Neural cell (in vitro differentiated cells): ENCODE measurements at regions not wholly inside any gene's neighbourhood (a gene's known extent, or its start where the extent isn't known, plus 50 kb on each side); places are given as distances from the start of the nearest gene placed in this dataset.

Experiments used
- H2AFZ ChIP-seq: fragments of 200-600, 300-800 bp; sonication (generic), shearing (Covaris generic); 2 replicates; pipeline ENCODE4 v1.6.0; 2014; ENCODE audit warnings: low read depth, mild to moderate bottlenecking, antibody characterized with exemption, low read length, moderate library complexity
- H3F3A ChIP-seq: fragments of 200-600 bp; shearing (Covaris generic); 2 replicates; pipeline ENCODE4 v1.6.1; 2016; ENCODE audit warnings: mild to moderate bottlenecking, moderate library complexity, mixed read lengths, antibody characterized with exemption, low read length; ENCODE audit not compliant: insufficient read depth, poor library complexity, severe bottlenecking
- H3K27ac ChIP-seq: fragments of 200-600, 300-800 bp; sonication (generic), shearing (Covaris generic); 2 replicates; pipeline ENCODE4 v1.5.1; 2014; ENCODE audit warnings: mild to moderate bottlenecking, low read length, moderate library complexity
- H3K27me3 ChIP-seq: fragments of 300-800, 200-600 bp; sonication (generic), shearing (Covaris generic); 2 replicates; pipeline ENCODE4 v1.6.0; 2014; ENCODE audit warnings: mild to moderate bottlenecking, low read depth, low read length, moderate library complexity; ENCODE audit not compliant: insufficient read depth
- H3K36me3 ChIP-seq: fragments of 300-800, 200-600 bp; sonication (generic), shearing (Covaris generic); 2 replicates; pipeline ENCODE4 v1.5.1; 2014; ENCODE audit warnings: mild to moderate bottlenecking, antibody characterized with exemption, low read length, moderate library complexity; ENCODE audit not compliant: insufficient read depth
- H3K4me2 ChIP-seq: fragments of 300-800, 200-600 bp; sonication (generic), shearing (Covaris generic); 2 replicates; pipeline ENCODE4 v1.6.0; 2014; ENCODE audit warnings: mild to moderate bottlenecking, low read length
- H3K4me3 ChIP-seq: fragments of 300-800, 200-600 bp; sonication (generic), shearing (Covaris generic); 2 replicates; pipeline ENCODE4 v1.5.1; 2014; ENCODE audit warnings: mild to moderate bottlenecking, low read length, moderate library complexity
- H3K79me2 ChIP-seq: fragments of 200-600 bp; shearing (Covaris generic); replicated peaks from 2 replicates; pipeline ENCODE4 v1.6.0; 2014; ENCODE audit warnings: mild to moderate bottlenecking, low read length, moderate library complexity; ENCODE audit not compliant: insufficient read depth
- H3K9ac ChIP-seq: fragments of 300-800, 200-600 bp; sonication (generic), shearing (Covaris generic); 2 replicates; pipeline ENCODE4 v1.6.1; 2016; ENCODE audit warnings: mild to moderate bottlenecking, low read length, mixed read lengths
- H3K9me2 ChIP-seq: fragments of 200-600 bp; shearing (Covaris generic); 2 replicates; pipeline ENCODE4 v1.6.1; 2016; ENCODE audit warnings: mild to moderate bottlenecking, low read length, mixed read lengths; ENCODE audit not compliant: insufficient read depth
- H3K9me3 ChIP-seq: fragments of 200-600, 300-800 bp; sonication (generic), shearing (Covaris generic); 2 replicates; pipeline ENCODE4 v1.6.1; 2016; ENCODE audit warnings: mild to moderate bottlenecking, mixed run types, low read length, moderate library complexity, mixed read lengths
- H4K20me1 ChIP-seq: fragments of 200-600 bp; shearing (Covaris generic); 2 replicates; pipeline ENCODE4 v1.6.1; 2016; ENCODE audit warnings: mild to moderate bottlenecking, mixed run types; ENCODE audit not compliant: insufficient read depth
- EP300 ChIP-seq: fragments of 450-650 bp; conservative IDR thresholded peaks from 2 replicates; pipeline ENCODE4 v1.6.1; 2014; ENCODE audit warnings: antibody characterized with exemption, mild to moderate bottlenecking, moderate library complexity; ENCODE audit not compliant: poor library complexity, severe bottlenecking
- EZH2 ChIP-seq: fragments of 200-600, 300-800 bp; shearing (Covaris generic), sonication (generic); IDR thresholded peaks from 2 replicates; pipeline ENCODE4 v1.6.1; 2014; ENCODE audit warnings: antibody characterized with exemption, low read length, borderline replicate concordance, mild to moderate bottlenecking; ENCODE audit not compliant: insufficient read depth, poor library complexity, severe bottlenecking
- MXI1 ChIP-seq: fragments of 450-650 bp; conservative IDR thresholded peaks from 2 replicates; pipeline ENCODE4 v1.6.1; 2014; ENCODE audit warnings: antibody characterized with exemption, mild to moderate bottlenecking; ENCODE audit not compliant: poor library complexity, severe bottlenecking
- POLR2AphosphoS5 ChIP-seq: IDR thresholded peaks from 2 replicates; pipeline ENCODE4 v1.6.1; 2012
- RAD21 ChIP-seq: fragments of 450-650 bp; conservative IDR thresholded peaks from 2 replicates; pipeline ENCODE4 v1.6.1; 2014; ENCODE audit warnings: antibody characterized with exemption, mild to moderate bottlenecking, moderate library complexity
- SMC3 ChIP-seq: fragments of 450-650 bp; conservative IDR thresholded peaks from 2 replicates; pipeline ENCODE4 v1.6.1; 2014; ENCODE audit warnings: antibody characterized with exemption, mild to moderate bottlenecking, moderate library complexity; ENCODE audit not compliant: poor library complexity
- TAF1 ChIP-seq: IDR thresholded peaks from 2 replicates; pipeline ENCODE4 v1.6.1; 2012; ENCODE audit warnings: low read depth
- TF ChIP-seq, protein P1 (sequence below): fragments of 450-650 bp; IDR thresholded peaks from 2 replicates; pipeline ENCODE4 v1.5.1; 2014; ENCODE audit warnings: antibody characterized with exemption, mild to moderate bottlenecking, moderate library complexity; ENCODE audit not compliant: poor library complexity, severe bottlenecking
- TF ChIP-seq, protein P2 (sequence below): IDR thresholded peaks from 2 replicates; pipeline ENCODE4 v1.6.1; 2012; ENCODE audit warnings: borderline replicate concordance

DNA sequence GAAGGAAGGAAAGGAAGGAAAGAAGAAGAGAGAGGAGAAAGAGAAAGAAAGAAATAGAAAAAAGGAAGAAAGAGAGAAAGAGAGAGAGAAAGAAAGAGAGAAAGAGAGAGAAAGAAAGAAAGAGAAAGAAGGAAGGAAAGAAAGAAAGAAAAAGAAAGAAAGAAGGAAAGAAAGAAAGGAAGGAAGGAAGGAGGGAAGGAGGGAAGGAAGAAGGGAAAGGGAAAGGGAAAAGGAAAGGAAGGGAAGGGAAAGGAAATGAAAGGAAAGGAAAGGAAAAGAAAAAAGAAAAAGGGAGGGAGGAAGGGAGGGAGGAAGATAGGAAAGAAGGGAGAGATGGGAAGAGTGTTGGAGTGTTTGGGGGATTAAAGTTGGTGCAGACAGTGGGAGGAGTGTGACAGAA is 450.1 kb downstream of the GBE1 start:
- no peaks in the 10 kb centered on the region for H4K20me1 ChIP-seq
- H3K36me3 ChIP-seq = no peaks in the 10 kb centered on the region
- H3F3A ChIP-seq = peaks cover 4% of the 10 kb centered on the region
- H3K27me3 ChIP-seq = no peaks in the 10 kb centered on the region
- no peak overlapping the region for H2AFZ ChIP-seq
- H3K9me2 ChIP-seq = no peaks in the 10 kb centered on the region
- TF ChIP-seq EP300 (no peak), TAF1 (no peak), SMC3 (no peak), EZH2 (no peak), RAD21 (no peak), POLR2AphosphoS5 (no peak), MXI1 (no peak)
- TF ChIP-seq, protein P1, sequence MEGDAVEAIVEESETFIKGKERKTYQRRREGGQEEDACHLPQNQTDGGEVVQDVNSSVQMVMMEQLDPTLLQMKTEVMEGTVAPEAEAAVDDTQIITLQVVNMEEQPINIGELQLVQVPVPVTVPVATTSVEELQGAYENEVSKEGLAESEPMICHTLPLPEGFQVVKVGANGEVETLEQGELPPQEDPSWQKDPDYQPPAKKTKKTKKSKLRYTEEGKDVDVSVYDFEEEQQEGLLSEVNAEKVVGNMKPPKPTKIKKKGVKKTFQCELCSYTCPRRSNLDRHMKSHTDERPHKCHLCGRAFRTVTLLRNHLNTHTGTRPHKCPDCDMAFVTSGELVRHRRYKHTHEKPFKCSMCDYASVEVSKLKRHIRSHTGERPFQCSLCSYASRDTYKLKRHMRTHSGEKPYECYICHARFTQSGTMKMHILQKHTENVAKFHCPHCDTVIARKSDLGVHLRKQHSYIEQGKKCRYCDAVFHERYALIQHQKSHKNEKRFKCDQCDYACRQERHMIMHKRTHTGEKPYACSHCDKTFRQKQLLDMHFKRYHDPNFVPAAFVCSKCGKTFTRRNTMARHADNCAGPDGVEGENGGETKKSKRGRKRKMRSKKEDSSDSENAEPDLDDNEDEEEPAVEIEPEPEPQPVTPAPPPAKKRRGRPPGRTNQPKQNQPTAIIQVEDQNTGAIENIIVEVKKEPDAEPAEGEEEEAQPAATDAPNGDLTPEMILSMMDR = no peak
- TF ChIP-seq, protein P2, sequence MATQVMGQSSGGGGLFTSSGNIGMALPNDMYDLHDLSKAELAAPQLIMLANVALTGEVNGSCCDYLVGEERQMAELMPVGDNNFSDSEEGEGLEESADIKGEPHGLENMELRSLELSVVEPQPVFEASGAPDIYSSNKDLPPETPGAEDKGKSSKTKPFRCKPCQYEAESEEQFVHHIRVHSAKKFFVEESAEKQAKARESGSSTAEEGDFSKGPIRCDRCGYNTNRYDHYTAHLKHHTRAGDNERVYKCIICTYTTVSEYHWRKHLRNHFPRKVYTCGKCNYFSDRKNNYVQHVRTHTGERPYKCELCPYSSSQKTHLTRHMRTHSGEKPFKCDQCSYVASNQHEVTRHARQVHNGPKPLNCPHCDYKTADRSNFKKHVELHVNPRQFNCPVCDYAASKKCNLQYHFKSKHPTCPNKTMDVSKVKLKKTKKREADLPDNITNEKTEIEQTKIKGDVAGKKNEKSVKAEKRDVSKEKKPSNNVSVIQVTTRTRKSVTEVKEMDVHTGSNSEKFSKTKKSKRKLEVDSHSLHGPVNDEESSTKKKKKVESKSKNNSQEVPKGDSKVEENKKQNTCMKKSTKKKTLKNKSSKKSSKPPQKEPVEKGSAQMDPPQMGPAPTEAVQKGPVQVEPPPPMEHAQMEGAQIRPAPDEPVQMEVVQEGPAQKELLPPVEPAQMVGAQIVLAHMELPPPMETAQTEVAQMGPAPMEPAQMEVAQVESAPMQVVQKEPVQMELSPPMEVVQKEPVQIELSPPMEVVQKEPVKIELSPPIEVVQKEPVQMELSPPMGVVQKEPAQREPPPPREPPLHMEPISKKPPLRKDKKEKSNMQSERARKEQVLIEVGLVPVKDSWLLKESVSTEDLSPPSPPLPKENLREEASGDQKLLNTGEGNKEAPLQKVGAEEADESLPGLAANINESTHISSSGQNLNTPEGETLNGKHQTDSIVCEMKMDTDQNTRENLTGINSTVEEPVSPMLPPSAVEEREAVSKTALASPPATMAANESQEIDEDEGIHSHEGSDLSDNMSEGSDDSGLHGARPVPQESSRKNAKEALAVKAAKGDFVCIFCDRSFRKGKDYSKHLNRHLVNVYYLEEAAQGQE = no peak
- no peak overlapping the region for H3K9ac ChIP-seq
- no peak overlapping the region for H3K4me2 ChIP-seq
- no peaks in the 10 kb centered on the region for H3K9me3 ChIP-seq
- H3K79me2 ChIP-seq = no peaks in the 10 kb centered on the region
- H3K4me3 ChIP-seq = no peak overlapping the region
- H3K27ac ChIP-seq = no peak overlapping the region

DNA sequence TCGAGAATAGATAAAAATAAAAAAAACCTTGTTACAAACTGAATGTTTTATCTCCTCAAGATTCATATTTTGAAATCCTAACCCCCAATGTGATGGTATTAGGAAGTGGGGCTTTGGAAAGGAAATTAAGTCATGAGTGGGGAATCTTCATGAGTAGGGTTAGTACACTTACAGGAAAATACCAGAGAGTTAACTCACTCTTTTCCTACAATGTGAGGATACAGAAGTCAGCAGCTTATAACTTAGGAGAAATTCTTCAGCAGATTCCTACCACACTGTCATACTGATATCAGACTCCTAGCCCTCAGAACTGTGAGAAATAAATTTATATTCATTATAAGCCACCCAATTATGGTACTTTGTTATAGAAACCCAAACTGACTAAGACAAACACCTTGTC is 453.1 kb downstream of the GBE1 start:
- no peaks in the 10 kb centered on the region for H3K27me3 ChIP-seq
- no peak overlapping the region for H3K27ac ChIP-seq
- H3K9me2 ChIP-seq = no peaks in the 10 kb centered on the region
- H3K9ac ChIP-seq = no peak overlapping the region
- no peak overlapping the region for H2AFZ ChIP-seq
- no peaks in the 10 kb centered on the region for H3K9me3 ChIP-seq
- no peaks in the 10 kb centered on the region for H3K79me2 ChIP-seq
- H3K4me3 ChIP-seq = no peak overlapping the region
- no peaks in the 10 kb centered on the region for H3F3A ChIP-seq
- H4K20me1 ChIP-seq = no peaks in the 10 kb centered on the region
- H3K36me3 ChIP-seq = no peaks in the 10 kb centered on the region
- no peak overlapping the region for H3K4me2 ChIP-seq
- TF ChIP-seq POLR2AphosphoS5 (no peak), RAD21 (no peak), EP300 (no peak), MXI1 (no peak), SMC3 (no peak), TAF1 (no peak), EZH2 (no peak)
- TF ChIP-seq, protein P2 = no peak
- TF ChIP-seq, protein P1 = no peak
